Stimulated activated CD4-positive, alpha-beta T cell treated with anti-CD3 and anti-CD28 coated beads, Interleukin-4, amount 100 ng/mL, for 24 hours (primary cell): ENCODE measurements at regions not wholly inside any gene's neighbourhood (a gene's known extent, or its start where the extent isn't known, plus 50 kb on each side); places are given as distances from the start of the nearest gene placed in this dataset.

Experiments
- DNase-seq: peaks from one replicate; pipeline ENCODE4 v3.0.0-alpha.2; 2020

DNA sequence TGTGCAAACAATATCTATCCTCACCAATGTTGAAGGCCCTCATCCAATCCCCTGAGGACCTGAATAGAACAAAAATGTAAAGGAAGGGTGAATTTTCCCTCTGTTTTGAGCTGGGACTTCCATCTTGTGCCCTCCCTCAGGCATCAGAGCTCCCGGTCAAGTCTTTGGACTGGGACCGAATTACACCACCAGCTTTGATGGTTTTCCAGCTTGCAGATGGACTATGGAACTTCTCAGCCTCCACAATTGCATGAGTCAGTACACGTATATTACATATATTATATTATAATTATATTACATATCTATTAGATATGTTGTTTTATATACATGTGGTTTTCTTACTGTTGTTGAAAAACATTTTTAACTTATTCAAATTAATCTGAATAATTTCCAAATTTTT is 496.4 kb downstream of the CMPK2 start:
- DNase-seq, result no peak

DNA sequence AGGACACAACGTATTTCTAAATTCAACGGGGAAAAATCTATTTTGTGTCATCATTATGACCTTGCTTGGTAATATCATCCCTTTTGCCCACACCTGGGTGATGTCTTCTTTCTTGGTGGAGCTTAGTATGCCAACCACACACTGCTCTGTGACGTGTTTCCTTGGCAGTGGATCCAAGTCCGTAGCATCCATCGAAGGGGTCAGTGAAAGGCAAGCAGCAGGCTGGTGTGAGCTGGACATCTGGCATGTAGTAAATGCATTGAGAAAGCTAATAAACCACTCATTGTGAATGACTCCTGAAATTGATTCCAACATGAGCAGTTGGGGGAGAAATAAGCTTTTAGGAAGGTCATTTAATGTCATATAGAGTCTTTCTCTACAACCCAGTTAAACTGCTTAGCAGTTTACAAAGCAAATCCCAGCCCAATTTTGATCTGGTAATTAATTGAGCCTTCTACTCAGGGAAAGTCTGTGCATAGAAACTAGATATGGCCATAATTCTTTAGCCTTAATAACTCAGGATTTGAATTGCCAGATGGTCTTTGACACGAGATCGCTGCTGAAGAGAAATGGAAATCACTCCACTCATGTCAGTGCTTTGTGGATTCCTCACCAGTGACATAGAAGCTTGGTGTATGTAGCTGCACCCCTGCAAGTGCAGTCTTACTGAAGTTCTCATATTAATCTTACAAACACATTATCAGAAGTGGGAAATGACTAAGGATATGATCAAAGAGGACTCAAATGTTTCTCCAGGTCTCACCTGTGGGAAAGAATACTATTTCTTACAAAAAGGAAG is 494.8 kb downstream of the CMPK2 start:
- no peak for DNase-seq

DNA sequence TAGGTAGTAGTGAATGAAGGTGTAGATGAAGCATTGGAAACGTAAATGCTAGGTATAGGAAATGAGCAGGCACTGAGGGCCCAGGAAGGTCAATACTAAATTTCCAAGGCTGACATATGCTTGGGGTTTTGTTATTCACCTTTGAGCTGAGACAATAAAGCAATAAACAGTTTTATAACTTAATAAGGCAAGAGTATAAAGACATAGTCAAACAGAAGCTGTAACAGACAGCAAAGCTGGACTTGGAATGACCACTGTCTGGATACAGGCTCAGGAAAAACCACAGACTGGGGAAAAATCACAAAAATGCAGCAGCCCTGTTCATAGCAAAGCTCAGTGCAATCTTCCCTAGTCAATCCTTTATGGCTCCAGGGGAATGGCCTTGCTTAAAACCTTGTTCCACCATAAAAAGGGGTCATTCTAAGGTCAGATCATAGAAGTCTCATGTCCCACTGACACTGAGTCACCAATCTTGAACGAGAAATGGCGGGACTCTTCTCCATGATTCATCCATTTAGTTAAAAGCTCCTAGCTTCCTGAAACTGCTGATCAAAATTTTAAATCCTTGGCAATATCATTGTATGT is 493.3 kb downstream of the CMPK2 start:
- DNase-seq, result no peak

DNA sequence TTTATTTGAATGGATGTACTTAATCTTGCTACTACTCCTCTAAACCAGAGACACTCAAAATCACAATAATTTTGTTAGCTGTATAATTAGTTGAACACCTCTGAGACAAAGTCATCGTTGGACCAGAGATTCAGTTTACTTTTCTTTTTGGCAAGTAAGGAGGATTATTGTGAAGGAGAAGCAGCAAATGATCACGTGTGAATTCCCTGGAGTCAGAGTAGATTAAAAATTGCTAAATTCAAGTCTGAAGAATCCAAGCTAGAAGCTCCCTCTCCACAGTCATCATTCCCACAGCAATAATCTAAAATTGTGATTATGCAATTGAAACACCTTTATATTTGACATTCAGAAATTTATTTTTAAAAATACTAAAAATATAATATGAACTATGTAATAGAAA is 484.4 kb downstream of the CMPK2 start:
- no peak for DNase-seq

DNA sequence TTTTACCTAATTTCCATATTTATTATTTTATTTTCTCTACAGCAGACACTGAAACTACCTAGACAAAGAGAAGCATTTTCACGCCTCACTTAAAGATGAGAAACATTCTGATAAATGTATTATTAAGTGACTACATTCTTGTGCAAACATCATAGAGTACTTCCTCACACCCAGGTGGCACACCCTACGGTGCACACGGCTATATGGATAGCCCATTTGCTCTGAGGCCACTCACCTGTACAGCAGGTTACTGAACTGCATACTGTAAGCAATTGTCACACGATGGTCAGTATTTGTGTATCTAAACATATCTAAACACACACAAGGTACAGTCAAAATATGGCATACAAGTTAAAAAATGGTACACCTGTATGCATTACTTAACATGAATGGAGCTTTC is 481.4 kb downstream of the CMPK2 start:
- no peak for DNase-seq

DNA sequence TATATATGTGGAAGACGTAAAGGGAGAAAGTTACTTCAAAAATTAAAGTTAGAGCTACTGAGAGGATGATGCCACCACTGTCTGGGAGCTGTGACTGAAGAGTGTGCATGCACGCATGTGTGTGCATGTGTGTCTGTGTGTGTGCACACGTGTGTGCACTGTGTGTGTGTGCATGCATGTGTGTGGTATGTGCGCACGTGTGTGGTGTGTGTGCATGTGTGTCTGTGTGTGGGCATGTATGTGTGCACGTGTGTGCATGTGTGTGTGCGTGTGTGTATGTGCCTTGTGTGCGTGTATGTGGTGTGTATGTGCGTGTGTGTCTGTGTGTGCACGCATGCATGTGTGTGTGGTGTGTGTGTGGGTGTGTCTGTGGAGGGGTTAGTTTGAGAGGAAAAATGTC is 473.4 kb downstream of the CMPK2 start:
- DNase-seq, result no peak

DNA sequence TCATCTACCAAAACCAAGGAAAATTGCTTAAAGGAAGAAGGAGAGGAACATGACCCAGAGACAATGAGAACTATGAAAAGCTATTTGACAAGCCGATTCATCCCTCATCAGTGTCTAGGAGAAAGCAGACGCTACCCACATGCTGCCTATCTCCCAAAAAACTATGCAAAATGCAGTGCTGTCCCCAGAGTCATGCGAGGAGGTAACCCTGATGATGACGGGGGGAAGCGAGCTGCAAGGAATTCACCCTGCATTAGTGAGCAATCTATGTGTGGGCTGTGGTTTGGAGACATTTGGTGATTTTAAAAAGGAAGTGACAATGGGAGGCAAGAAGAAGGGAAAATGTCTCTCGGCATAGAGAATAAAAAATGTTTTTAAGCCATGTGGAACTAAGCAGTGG is 472.7 kb downstream of the CMPK2 start:
- no peak for DNase-seq

DNA sequence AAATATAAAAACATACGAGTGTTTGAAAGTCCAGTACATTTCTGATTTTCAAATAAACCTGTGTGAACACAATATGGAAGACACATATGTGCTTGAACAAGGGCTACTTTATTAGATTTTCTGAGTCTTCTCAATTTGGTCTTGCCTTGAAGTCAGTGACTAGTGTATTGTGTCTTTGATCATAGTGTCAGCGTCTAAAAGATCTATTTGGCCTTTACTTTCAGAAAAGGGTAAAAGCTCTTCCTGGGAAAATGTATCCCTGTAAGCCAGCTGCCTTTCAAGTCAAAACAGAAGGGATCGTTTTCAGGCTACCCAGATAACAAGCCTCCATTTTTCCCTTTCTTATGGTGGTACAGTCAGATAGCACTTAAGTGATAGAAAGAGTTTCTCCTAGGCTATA is 471.9 kb downstream of the CMPK2 start:
- no peak for DNase-seq

DNA sequence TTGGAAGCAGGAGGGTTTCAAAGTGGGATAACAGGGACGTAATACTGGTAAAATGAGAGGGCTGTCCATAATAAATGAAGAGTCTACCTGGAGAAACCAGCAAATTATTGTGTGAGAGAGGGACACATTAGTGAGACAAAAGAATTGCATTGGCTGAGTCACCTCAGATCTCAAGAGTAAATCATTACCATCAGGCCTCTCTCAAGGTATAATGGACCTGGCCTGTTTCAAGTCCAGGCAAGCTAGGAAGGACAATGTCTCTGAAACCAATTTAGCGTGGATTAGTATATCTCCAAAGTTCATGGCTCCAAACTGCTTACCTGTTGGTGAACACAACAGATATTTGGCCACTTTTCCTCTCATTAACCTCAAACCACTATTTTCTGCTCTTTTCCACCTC is 471.4 kb downstream of the CMPK2 start:
- no peak for DNase-seq

DNA sequence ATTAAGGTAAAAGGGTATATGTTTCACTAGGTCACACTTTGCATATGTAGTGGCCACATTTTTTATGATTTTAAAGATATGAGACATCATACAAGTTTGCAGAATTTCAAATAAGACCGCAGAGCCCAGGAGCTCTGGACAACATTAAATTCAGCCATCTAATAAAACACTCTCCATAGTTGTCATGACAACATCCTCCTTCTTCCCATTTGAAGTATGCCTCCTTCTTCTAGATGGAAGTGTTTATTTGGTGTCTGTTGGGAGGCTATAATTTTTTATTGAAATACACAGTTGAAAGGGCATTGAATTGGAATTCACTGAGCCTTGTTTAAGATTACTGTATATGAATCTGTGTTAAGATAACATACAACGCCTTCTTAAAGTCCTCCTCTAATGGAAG is 467.3 kb downstream of the CMPK2 start:
- DNase-seq, result no peak

DNA sequence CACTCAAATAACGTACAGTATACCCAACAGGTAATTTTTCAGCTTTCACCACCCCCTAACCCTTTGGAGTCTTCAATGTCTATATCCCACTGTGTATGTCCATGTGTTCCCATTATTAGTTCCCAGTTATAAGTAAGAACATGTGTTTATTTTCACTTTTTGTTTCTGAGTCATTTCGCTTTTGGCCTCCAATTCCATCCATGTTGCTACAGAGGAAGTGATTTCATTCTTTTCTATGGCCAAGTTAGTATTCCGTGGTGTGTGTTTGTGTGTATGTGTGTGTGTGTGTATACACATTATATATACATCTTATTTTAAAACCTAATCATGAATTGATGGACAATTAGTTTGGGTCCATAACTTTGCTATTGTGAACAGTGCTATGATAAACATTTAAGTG is 464.4 kb downstream of the CMPK2 start:
- DNase-seq, result no peak

DNA sequence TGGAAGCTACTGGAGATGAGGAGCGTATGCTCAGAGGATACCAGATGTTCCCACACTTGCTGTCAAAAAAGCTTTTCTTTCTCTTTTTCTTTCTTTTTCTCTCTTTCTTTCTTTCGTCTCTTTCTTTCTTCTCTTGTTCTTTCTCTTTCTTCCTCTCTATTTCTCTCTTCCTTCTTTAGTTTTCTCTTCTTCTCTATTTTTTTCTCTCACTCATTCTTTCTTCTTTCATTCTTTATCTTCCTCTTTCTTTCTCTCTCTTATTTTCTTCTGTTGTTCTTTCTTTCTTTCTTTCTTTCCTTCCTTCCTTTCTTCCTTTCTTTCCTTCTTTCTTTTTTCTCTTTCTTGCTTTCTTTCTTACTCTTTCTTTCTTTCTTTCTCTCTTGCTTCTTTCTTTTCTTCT is 457.6 kb downstream of the CMPK2 start:
- no peak for DNase-seq

DNA sequence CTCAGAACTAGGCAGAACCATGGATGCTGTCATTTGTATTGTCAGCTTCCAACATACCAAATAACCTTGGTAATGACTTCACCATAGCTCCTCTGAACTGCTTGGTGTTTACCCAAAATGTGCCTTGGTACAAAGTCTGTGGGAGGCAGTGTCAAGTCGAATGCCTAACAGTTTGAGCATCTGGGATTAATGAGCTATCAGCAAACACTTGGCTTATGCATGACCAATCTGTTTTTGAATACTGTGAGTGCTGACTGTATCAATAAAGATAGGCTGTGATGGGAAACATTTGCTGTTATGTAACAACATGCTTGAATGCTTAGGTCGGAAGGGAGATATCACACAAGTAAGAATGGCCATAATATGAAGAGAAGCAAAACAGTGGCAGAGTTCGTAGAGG is 455.4 kb downstream of the CMPK2 start:
- no peak for DNase-seq

DNA sequence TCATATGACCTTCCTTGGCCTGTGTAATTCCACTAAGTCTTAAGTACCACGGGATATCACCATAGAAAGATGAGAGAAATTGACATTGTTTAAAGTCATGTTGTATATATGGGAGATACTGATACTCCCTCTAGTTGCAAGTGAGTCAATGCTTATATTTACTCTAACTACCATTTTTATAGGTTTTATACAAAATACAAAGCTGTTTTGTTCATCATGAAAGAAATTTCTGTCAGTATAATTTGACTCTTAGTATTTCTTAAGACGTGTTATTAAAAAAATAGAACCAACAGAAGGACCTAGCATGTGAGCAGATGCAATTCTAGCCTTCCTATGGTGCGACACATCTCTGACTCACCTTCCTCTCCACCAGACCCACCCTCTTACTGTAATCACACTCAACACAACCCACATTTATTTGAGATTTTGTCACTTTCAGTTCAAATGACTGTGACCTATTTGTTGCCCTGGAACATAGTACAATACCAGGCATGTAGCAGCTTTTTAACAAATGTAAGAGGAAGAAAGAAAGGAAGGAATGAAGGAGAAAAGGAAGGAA is 453.1 kb downstream of the CMPK2 start:
- DNase-seq, result no peak

DNA sequence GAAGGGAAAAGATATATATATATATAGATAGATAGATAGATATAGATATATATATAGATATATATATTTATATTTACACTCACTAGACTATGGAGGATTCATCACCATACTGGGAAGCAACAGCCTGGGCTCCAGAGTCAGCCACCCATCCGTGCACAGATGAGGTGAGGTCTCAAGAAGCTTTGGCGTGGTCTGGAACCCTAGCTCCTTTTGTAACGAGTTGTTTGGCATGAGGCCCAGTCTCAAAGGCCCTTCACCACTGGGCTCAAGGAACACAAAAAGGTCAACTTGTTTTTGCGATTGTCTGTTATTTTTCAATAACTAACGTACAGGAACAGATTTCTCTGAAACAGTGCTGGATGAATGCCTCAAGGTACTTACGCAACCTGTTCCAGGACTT is 448.7 kb downstream of the CMPK2 start:
- DNase-seq, result no peak

DNA sequence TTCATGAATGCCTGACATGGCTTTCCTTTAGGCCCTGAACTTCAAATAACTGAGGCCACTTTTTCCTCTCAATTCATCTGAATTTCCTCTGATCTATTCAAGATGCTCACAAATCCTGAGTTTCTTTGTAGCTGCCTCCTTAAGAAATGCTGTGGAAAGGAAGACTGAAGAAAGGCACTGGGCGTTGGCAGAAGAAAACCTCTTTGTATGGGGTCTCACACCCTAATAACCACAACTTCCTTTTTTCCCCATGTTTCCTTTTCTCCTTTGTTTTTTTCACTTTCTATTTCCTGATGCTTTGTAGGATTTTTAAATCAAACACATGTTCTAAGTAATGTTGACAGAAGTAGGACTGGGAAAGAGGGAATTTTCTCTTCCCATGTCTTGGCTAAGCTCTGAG is 447.4 kb downstream of the CMPK2 start:
- DNase-seq, result no peak

DNA sequence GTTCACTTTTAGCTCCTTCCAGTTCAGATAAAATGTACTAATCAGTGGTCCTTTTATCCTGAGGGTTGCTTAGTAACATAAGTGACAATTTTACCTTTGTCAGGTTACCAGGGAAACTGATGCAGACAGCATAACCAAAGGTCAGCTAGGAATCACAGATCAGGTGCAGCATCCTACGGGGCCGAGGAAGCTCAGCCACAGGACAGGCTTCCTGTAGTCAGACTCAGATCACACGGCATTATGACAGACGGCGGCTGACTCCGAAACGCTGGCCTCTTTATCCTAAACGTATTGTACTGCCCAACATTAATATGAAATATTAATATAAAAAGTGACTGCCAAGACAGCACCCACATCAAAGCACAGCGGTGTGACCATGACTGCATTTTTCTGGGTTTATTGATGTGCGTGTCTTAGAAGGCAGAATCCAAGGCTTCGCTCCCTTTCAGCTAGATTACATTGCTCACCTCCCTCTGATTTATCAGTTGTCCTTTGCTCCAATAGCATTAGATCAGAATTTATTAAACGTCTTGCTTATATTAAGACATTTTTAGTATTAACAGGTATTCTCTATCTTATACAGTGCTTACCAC is 444.5 kb downstream of the CMPK2 start:
- no peak for DNase-seq

DNA sequence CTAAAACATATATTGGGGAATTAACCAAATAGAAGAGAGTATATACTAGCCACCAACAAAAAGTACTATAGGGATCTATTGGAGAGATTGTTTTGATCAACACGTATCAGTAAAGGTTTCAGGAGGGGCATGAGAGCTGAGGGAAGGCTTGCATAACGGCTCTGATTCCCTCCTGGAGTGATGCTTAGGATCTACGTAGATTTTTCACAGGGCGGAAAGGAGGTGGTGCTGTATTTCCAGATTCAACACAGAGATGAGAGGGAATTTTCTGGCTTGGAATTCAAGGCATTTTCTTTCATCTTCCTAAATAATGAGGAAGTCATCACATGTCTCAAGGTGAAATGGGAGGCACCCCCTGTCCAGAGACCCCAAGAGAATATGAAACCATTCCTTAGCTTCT is 443.8 kb downstream of the CMPK2 start:
- no peak for DNase-seq

DNA sequence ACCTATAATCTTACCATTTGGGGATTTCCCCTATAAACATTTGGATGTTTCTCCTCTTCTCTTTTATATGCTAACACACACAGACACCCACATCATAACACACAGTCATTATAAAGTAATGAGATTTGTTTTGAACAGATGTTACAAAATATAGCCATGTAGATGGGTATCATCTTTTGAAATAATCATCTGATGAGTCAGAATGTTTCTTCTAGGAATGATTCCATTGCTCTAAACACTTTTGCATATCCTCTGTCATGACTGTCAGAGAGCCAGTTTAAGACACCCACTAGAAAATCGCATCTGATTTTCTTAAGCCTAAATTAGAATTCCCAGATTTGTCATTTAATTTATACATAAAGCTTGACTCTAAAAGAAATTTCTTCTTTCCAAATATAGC is 442.6 kb downstream of the CMPK2 start:
- DNase-seq, result no peak

DNA sequence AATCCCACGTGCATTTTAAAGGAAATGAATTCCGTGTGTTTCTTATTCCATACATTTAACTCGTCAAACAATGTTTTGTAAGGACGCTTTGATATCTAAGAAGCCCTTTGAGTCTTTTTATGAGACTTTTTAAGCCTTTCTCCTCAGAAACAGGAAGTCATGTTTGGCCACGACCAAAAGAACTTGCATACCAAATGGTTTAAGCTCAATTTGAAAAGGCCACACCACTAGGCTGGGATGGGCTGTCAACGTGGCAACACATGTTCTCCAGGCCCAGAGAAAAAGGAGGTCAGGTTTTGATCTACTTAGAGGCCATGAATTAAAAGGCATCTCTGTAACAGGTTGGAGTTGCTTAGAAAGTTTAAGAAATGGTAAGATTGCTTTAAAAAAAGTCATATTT is 441.8 kb downstream of the CMPK2 start:
- no peak for DNase-seq

DNA sequence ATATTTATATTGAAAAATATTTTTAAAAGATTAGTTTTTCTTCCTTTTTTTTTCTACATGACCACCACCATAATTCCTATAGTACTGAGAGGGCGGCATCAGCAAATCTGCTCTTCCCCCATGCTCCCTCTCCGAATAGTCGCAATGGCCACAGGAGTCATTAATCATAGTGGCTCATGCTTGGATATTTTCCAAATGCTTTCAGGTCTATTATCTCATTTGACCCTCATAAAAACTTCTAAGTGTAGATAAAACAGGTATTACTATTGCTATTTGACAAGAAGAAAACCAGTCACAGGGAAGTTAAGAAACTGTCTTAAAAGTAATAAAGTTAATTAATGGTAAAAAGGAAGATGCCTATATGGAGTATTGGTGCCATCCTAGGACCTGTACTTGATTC is 440.7 kb downstream of the CMPK2 start:
- DNase-seq, result no peak

DNA sequence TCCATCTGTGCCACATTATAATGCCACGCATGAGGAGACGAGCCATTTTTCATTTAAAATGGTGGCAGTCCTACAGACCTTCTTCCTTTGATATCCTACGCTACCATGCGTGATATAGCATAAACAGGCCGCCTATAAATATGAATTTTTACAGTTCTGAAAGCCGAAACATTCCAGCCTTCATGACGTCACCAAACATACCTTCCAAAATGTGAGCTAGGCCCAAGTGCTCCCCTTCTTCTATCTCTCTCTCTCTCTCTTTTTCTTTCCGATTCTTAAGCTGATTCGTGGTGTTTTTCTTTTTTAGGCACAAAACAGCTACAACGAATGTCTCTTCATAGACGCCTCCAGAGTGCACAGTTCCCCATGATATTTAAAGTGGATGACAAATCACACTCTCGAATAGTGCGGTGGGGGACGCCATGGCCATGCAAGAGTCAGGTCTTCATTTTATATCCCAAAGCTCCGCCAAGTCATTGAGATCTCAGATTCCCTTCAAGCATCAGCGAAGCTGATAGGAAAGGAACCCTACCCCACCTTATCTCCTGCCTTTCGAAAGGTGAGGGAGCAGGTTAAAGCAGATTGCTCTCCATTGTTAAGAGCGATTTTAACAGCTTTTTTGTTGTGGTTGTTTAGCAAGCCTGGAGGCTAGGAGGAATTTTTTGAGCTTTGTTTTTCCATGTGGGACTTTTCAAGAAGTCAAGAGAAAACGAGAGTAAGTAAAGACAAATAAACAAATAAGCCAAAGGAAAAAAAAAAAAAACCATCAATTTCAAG is 436.3 kb downstream of the CMPK2 start:
- no peak for DNase-seq

DNA sequence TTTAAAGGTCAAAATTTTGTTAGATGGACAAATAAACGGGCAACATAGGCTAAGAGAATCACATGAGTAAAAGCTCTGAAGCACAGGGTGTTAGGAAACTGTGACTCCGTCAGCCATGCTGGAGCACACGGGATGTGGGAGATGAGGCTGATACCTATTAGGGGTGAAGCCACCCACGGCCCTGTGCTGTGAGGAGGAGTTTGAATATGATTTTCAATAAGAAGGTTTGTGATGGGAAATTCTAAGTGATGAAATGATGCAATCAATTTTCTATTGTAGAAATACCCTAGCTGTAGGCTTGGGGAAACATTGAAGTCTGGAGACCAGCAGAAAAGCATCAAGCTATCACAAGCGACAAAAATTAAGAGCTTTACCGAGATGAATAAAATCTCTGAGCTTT is 431.3 kb downstream of the CMPK2 start:
- DNase-seq, result no peak

DNA sequence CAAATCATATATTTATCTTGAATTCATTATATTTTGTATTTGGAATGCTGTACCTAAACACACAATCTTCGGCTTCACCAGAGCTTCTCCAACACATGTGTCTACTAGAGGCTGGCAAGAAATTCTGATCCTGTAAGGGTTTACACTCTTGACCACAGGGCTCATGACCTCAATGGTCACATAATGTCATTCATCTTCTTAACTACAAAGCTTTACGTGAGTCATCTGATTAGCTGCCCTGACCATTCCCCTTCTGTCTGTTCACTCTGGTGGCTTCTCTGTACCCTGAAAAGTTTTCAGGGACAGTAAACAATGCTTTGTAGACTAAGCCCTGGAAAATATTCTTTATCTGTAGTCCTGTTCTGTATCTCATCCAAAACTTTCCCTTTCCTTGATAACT is 423.9 kb downstream of the CMPK2 start:
- DNase-seq, result no peak
